A549 (cell line): ENCODE measurements at regions not wholly inside any gene's neighbourhood (a gene's known extent, or its start where the extent isn't known, plus 50 kb on each side); places are given as distances from the start of the nearest gene placed in this dataset.

Experiments
- POLR2A ChIP-seq: IDR thresholded peaks from 2 replicates; pipeline ENCODE4 v1.6.1; 2012; ENCODE audit warnings: mild to moderate bottlenecking, low read length
- TF ChIP-seq, protein P1 (sequence below): fragments of >200 bp; sonication (Bioruptor Twin); formaldehyde crosslinking; IDR thresholded peaks from 3 replicates; pipeline ENCODE4 v1.5.1; 2016
- TF ChIP-seq, protein P2 (sequence below): IDR thresholded peaks from 2 replicates; pipeline ENCODE4 v1.6.1; 2012

- TF ChIP-seq, protein P1, sequence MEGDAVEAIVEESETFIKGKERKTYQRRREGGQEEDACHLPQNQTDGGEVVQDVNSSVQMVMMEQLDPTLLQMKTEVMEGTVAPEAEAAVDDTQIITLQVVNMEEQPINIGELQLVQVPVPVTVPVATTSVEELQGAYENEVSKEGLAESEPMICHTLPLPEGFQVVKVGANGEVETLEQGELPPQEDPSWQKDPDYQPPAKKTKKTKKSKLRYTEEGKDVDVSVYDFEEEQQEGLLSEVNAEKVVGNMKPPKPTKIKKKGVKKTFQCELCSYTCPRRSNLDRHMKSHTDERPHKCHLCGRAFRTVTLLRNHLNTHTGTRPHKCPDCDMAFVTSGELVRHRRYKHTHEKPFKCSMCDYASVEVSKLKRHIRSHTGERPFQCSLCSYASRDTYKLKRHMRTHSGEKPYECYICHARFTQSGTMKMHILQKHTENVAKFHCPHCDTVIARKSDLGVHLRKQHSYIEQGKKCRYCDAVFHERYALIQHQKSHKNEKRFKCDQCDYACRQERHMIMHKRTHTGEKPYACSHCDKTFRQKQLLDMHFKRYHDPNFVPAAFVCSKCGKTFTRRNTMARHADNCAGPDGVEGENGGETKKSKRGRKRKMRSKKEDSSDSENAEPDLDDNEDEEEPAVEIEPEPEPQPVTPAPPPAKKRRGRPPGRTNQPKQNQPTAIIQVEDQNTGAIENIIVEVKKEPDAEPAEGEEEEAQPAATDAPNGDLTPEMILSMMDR = no peak
- TF ChIP-seq, protein P2, sequence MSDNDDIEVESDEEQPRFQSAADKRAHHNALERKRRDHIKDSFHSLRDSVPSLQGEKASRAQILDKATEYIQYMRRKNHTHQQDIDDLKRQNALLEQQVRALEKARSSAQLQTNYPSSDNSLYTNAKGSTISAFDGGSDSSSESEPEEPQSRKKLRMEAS = no peak
- TF ChIP-seq POLR2A = no peak
These were observed 446.3 kb downstream of the KLF12 start for GRCh38 chr13:73687929-73688328.
